Breast epithelium (tissue), 4 donors: ENCODE measurements at regions not wholly inside any gene's neighbourhood (a gene's known extent, or its start where the extent isn't known, plus 50 kb on each side); places are given as distances from the start of the nearest gene placed in this dataset.
"Not testable (repeated sequence)": the region's sequence is repeated elsewhere in the genome, so short reads cannot be mapped to it uniquely, and the experiment has no call there.

Source experiments
- DNase-seq, 2 donors: peaks; one replicate each; pipeline ENCODE4 v3.0.0-alpha.2; 2019; ENCODE audit warnings: low spot score in 2 of 2
- H3K27ac ChIP-seq, 2 donors: fragments of 200-600 bp; sonication (generic) in 1 of 2; one replicate each; pipeline ENCODE4 v1.5.1; 2016 to 2019; ENCODE audit warnings: mild to moderate bottlenecking in 1 of 2
- H3K27me3 ChIP-seq, 2 donors: fragments of 200-600 bp; sonication (generic) in 1 of 2; one replicate each; pipeline versions ENCODE4 v1.5.1 to v1.6.0; 2017 to 2019; ENCODE audit warnings: control low read depth in 1 of 2, mild to moderate bottlenecking in 1 of 2
- H3K36me3 ChIP-seq: fragments of 200-600 bp; one replicate; pipeline ENCODE4 v1.5.1; 2019
- H3K4me1 ChIP-seq, 2 donors: fragments of 200-600 bp; sonication (generic); one replicate each; pipeline ENCODE4 v1.5.1; 2016 to 2019; ENCODE audit warnings: control low read depth in 1 of 2
- H3K4me3 ChIP-seq, 3 donors: fragments of 200-600 bp; sonication (generic); 1 replicate in 2 of 3; 2 replicates in 1 of 3; pipeline ENCODE4 v1.5.1; 2016 to 2019; ENCODE audit warnings: mild to moderate bottlenecking in 3 of 3, moderate library complexity in 2 of 3
- H3K9me3 ChIP-seq, 2 donors: fragments of 200-600 bp; sonication (generic) in 1 of 2; one replicate each; pipeline ENCODE4 v1.5.1; 2016 to 2019; ENCODE audit warnings: control low read depth in 1 of 2
- CTCF ChIP-seq, 3 donors: fragments of 450-650 bp; IDR thresholded peaks; one replicate each; pipeline ENCODE4 v1.5.1; 2016 to 2017; ENCODE audit warnings: antibody characterized with exemption in 3 of 3, mild to moderate bottlenecking in 3 of 3, moderate library complexity in 3 of 3
- POLR2A ChIP-seq: fragments of 450-650 bp; IDR thresholded peaks from one replicate; pipeline ENCODE4 v1.6.1; 2016; ENCODE audit warnings: antibody characterized with exemption, mild to moderate bottlenecking, moderate library complexity
- POLR2AphosphoS5 ChIP-seq, 3 donors: sonication (generic); formaldehyde crosslinking; IDR thresholded peaks; one replicate each; pipeline ENCODE4 v1.6.1; 2017; ENCODE audit warnings: antibody characterized with exemption in 3 of 3
- intact Hi-C: fragments of 100-400 bp; cut with DNase I; formaldehyde crosslinking; loops from one replicate; pipeline ENCODE4 v1.15.1; 2023; ENCODE audit warnings: low total_unique reads

- no peak overlapping the region for H3K27ac ChIP-seq
- no peak overlapping the region for H3K4me3 ChIP-seq
- intact Hi-C loops = no loop called here
- no peaks in the 10 kb centered on the region for H3K36me3 ChIP-seq
- TF ChIP-seq CTCF (IDR thresholded peaks at IDR 0.05) (no peak), POLR2A (no peak), POLR2AphosphoS5 (IDR thresholded peaks at IDR 0.05) (no peak)
- DNase-seq = no peak
- H3K27me3 ChIP-seq = peaks cover 0 to 30% of the 10 kb centered on the region in 2 donors
- H3K9me3 ChIP-seq = no peaks in the 10 kb centered on the region
- no peaks in the 10 kb centered on the region for H3K4me1 ChIP-seq
Observed at GRCh38 chrX:47302396-47302795, 68.0 kb upstream of the ZNF157 start.

DNA sequence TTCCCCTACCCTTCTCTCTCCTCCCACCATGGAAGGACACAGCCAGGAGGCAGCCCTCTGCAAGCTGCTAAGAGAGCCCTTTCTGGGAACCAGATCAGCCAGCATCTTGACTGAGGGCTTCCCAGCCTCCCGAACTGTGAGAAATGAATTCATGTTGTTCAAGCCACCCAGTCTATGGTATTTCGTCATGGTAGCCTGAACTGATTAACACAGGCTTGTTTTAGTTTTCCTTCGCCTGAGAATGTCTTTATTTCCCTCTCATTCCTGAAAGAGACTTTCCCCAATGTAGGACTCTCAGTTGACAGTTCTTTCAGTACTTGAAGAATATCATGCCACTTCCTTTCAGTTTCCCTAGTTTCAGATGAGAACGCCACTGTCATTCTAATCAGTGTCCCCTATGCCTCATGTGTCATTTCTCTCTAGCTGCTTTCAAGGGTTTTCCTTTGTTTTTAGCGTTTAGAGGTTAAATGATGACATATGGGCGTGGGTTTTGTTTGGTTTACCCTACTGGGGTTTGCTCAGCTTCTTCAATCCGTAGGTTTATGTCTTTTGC, 63.8 kb upstream of the ZNF157 start:
- H3K36me3 ChIP-seq, H3K4me3 ChIP-seq, intact Hi-C loops, DNase-seq, H3K4me1 ChIP-seq, H3K27ac ChIP-seq, H3K9me3 ChIP-seq: not testable (repeated sequence)
- peaks cover 0 to 34% of the 10 kb centered on the region in 2 donors for H3K27me3 ChIP-seq

DNA sequence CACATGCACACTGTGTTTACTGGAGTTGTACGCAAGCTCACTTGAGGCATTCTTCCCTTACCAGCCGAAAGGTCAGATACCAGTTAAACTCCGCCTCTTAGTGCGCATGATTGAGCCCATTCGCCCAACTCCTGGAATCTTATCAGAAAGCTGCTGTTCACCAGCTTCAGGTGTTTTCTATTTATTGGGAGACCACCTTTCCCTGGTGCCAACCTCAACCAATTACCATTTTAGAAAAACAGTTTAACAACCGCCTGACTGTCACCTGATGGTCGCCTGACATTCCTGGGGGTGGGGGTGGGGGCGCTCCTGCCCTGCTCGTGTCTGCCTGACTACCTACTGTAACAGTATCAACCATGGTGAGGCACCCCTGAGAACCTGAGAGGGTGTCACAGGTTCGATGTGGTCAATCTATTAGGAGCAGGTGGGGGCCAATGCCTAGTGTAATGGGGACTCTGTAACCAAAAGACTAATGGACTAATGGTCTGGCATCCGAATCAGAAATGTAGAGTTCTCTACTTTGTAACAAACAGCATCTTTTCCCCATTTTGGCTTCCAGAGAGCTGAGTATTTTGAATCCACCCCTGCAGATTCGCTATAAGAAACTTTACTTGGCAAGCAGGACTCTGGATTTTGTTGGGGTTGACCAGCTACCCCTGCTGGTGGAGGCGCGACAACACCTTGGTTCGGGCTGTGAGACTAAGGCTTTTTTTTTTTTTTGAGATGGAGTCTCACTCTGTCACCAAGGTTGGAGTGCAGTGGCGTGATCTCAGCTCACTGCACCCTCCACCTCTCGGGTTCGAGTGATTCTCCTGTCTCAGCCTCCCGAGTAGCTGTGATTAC, 58.2 kb upstream of the ZNF157 start:
- Histone ChIP-seq H3K27me3 (peaks cover 0 to 62% of the 10 kb centered on the region in 2 donors), H3K27ac (no peak overlapping the region), H3K9me3 (no peaks in the 10 kb centered on the region), H3K36me3 (no peaks in the 10 kb centered on the region), H3K4me3 (no peak overlapping the region), H3K4me1 (no peaks in the 10 kb centered on the region)
- DNase-seq = no peak
- no peak for TF ChIP-seq POLR2AphosphoS5 (IDR thresholded peaks at IDR 0.05)
- peak in 1 of 3 donors; percentile 58 for TF ChIP-seq CTCF (IDR thresholded peaks at IDR 0.05)
- intact Hi-C loops = loop anchor here (5.0 kb wide), 1 partner anchor 75 kb away; no protein-coding TSS in a partner anchor

DNA sequence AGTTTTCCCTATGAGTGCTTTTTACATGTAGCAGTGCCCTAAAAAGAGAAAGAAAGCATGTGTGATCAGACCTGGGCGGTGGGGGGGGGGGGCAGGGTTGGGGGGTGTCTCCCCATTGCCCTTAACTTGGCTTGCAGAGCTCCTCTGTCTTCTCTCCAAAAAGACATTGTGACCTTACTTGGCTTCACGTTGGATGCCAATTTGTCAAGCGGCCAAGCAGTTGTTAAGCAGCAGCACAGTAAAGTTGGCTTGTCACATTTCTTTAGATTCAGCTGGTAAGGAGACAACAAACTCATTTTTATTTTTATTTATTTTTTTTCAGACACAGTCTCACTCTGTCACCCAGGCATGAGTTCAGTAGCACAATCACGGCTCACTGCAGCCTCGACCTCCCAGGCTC, 57.3 kb upstream of the ZNF157 start:
- H3K27ac ChIP-seq = no peak overlapping the region

GRCh38 chrX:47316276-47317025, 53.9 kb upstream of the ZNF157 start:
- no peak for DNase-seq
- intact Hi-C loops = no loop called here
- TF ChIP-seq POLR2A (no peak), CTCF (IDR thresholded peaks at IDR 0.05) (no peak), POLR2AphosphoS5 (IDR thresholded peaks at IDR 0.05) (no peak)
- Histone ChIP-seq H3K9me3 (no peaks in the 10 kb centered on the region), H3K27ac (no peak overlapping the region), H3K4me1 (no peaks in the 10 kb centered on the region), H3K27me3 (peaks cover 0 to 51% of the 10 kb centered on the region in 2 donors), H3K4me3 (no peak overlapping the region), H3K36me3 (no peaks in the 10 kb centered on the region)

More for the DNA sequence above, 57.3 kb upstream of the ZNF157 start:
- Histone ChIP-seq H3K27me3 (peaks cover 0 to 66% of the 10 kb centered on the region in 2 donors), H3K9me3 (no peaks in the 10 kb centered on the region), H3K36me3 (no peaks in the 10 kb centered on the region), H3K4me3 (no peak overlapping the region), H3K4me1 (no peaks in the 10 kb centered on the region)
- intact Hi-C loops = loop anchor here (5.0 kb wide), 1 partner anchor 76 kb away; no protein-coding TSS in a partner anchor
- DNase-seq = no peak
- TF ChIP-seq POLR2A = no peak
- no peak for TF ChIP-seq CTCF (IDR thresholded peaks at IDR 0.05)
